Body of pancreas (tissue), 4 donors: ENCODE measurements at regions not wholly inside any gene's neighbourhood (a gene's known extent, or its start where the extent isn't known, plus 50 kb on each side); places are given as distances from the start of the nearest gene placed in this dataset.

Experiments used
- ATAC-seq: fragments of 150-250 bp; one replicate; pipeline ENCODE4 v1.9.1; 2016
- DNase-seq, 4 donors: peaks; one replicate each; pipeline ENCODE4 v3.0.0-alpha.2; 2019
- H3K27ac ChIP-seq, 4 donors: fragments of 200-600 bp; sonication (generic); 1 replicate in 3 of 4; 2 replicates in 1 of 4; pipeline versions ENCODE4 v1.5.1 to v1.6.1; 2016 to 2019; ENCODE audit warnings: mild to moderate bottlenecking in 1 of 4, mixed read lengths in 1 of 4, moderate library complexity in 1 of 4
- H3K27me3 ChIP-seq, 2 donors: fragments of 200-600 bp; sonication (generic); one replicate each; pipeline ENCODE4 v1.6.0; 2016; ENCODE audit warnings: mild to moderate bottlenecking in 1 of 2
- H3K36me3 ChIP-seq, 2 donors: fragments of 200-600 bp; sonication (generic); replicated peaks in 1 of 2; 2 replicates each; pipeline ENCODE4 v1.5.1; 2016; ENCODE audit warnings: low read depth in 2 of 2; ENCODE audit not compliant: insufficient read depth in 1 of 2
- H3K4me1 ChIP-seq: fragments of 200-600 bp; sonication (generic); one replicate; pipeline ENCODE4 v1.6.0; 2016
- H3K4me3 ChIP-seq, 2 donors: fragments of 200-600 bp; sonication (generic); 1 replicate in 1 of 2; 2 replicates in 1 of 2; pipeline ENCODE4 v1.5.1; 2016 to 2019
- H3K9me3 ChIP-seq, 3 donors: fragments of 200-600 bp; sonication (generic); 1 replicate in 2 of 3; 2 replicates in 1 of 3; pipeline ENCODE4 v1.5.1; 2016
- POLR2A ChIP-seq, 3 donors: fragments of 450-650 bp; IDR thresholded peaks; one replicate each; pipeline ENCODE4 v1.6.1; 2016; ENCODE audit warnings: antibody characterized with exemption in 3 of 3, mild to moderate bottlenecking in 2 of 3
- WGBS, 2 donors: methylation state at CpG; one replicate each; pipeline ENCODE4 v1.1.5; 2017; 5-methylcytosine and 5-hydroxymethylcytosine counted together
- intact Hi-C: fragments of 100-400 bp; cut with DNase I; formaldehyde crosslinking; loops from one replicate; pipeline ENCODE4 v1.15.1; 2023
- TF ChIP-seq, protein P1 (sequence below), 7 experiments: fragments of 450-650 bp in 4 of 7; fragments of 200-600 bp in 3 of 7; sonication (generic) in 3 of 7; IDR thresholded peaks; one replicate each; pipeline ENCODE4 v1.5.1; 2016 to 2019; ENCODE audit warnings: antibody characterized with exemption in 7 of 7

DNA sequence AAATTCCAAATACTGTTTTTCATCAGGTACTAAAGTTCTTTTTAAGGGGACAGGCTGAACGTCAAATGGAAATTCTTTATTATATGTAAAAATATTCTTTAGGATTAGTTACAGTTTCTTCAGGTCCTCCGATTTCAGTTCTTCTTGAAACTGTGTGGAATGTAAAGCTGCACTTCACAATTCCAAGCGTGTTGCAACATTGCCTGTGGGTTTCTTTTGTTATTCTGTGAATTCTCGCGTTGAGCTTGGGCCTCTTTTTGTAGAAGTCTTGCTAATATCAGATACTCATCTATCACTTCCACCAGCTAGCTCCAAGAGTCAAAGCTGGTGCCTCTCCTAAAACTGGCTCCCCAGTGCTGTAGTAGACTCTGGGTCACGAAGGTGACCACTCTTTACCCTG is 642.6 kb downstream of the METTL4 start:
- WGBS, 2 donors, result 58 to 66% methylated on average over 6 of the region's 6 CpGs
- ATAC-seq (no peak), DNase-seq (no peak)
- TF ChIP-seq, protein P1, sequence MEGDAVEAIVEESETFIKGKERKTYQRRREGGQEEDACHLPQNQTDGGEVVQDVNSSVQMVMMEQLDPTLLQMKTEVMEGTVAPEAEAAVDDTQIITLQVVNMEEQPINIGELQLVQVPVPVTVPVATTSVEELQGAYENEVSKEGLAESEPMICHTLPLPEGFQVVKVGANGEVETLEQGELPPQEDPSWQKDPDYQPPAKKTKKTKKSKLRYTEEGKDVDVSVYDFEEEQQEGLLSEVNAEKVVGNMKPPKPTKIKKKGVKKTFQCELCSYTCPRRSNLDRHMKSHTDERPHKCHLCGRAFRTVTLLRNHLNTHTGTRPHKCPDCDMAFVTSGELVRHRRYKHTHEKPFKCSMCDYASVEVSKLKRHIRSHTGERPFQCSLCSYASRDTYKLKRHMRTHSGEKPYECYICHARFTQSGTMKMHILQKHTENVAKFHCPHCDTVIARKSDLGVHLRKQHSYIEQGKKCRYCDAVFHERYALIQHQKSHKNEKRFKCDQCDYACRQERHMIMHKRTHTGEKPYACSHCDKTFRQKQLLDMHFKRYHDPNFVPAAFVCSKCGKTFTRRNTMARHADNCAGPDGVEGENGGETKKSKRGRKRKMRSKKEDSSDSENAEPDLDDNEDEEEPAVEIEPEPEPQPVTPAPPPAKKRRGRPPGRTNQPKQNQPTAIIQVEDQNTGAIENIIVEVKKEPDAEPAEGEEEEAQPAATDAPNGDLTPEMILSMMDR (IDR thresholded peaks at IDR 0.05), result no peak
- TF ChIP-seq POLR2A (IDR thresholded peaks at IDR 0.05), result no peak
- no peak overlapping the region for H3K4me3 ChIP-seq
- H3K36me3 ChIP-seq, result no peaks in the 10 kb centered on the region
- intact Hi-C loops, result no loop called here
- no peaks in the 10 kb centered on the region for H3K27me3 ChIP-seq
- H3K9me3 ChIP-seq, result no peaks in the 10 kb centered on the region
- H3K4me1 ChIP-seq, result no peaks in the 10 kb centered on the region
- no peak overlapping the region for H3K27ac ChIP-seq

DNA sequence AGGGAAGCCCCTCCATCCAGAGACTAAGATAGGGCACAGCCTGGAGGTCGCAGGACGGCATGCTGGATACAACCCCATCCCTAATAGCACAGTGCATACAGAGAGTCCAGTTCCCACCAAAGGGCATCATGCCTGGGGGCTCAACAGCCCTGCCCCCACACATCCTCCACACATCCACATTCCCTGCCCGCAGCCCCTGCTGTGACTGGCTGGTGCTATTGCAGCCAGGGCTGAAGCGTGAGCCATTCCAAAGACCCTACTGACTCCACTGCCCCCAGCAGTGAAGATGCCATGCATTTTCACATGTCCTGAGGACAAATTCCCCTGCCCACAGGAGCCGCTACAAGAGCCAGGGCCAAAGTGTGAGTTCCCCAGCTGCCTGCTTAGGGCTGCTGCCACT is 641.6 kb downstream of the METTL4 start:
- WGBS, 2 donors, result 89 to 90% methylated on average over 5 of the region's 5 CpGs
- H3K4me3 ChIP-seq, result no peak overlapping the region
- no peaks in the 10 kb centered on the region for H3K36me3 ChIP-seq
- no peak for DNase-seq
- TF ChIP-seq, protein P1 (IDR thresholded peaks at IDR 0.05), result no peak
- no peak for TF ChIP-seq POLR2A (IDR thresholded peaks at IDR 0.05)
- H3K4me1 ChIP-seq, result no peaks in the 10 kb centered on the region
- H3K27me3 ChIP-seq, result no peaks in the 10 kb centered on the region
- intact Hi-C loops, result no loop called here
- no peak for ATAC-seq
- H3K27ac ChIP-seq, result no peak overlapping the region
- H3K9me3 ChIP-seq, result no peaks in the 10 kb centered on the region

DNA sequence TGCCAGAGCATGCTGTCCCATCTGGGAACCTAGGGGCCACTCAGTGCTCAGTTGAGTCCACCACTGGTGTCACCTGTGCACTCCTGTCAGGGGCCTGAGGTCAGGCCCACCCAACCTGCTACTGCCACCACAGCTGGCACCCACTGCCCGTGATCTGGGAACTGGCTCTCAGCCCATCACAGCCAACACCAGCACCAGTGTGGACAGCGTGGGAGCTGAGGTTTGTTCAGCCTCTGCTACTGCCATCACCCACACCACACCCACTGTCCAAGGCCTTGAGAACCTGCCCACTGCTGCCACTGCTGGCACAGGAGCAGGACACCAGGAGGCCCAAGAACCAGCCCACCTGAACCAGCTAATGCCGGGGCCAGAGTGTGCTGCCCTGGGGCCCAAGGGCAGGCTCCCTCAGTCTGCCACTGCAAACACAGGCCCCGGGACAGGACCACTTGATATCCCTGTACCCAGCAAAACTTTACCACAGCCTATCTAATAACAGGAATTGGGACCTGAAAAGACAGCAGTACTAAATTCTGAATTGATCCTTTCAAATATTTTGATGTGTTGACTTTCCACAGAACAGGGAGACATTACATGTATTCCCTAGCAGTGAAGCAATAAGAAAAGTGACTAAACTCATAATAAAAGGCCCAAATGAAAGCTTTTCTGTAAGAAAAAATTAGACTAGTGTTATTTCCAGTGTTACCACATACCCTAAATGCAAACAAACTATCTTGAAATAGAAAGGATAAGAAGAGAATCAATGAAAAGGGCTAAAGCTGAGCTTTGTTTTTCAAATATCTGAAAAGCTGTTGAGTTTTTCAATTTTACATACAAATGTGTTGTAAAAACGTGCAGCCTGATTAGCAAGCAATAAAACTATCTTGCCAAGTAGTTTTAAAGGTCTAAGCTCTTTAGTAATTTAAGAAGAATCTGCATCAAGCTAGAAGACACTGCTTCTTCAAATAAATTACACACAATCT is 640.7 kb downstream of the METTL4 start:
- Histone ChIP-seq H3K4me1 (no peaks in the 10 kb centered on the region), H3K27ac (no peak overlapping the region), H3K27me3 (no peaks in the 10 kb centered on the region), H3K9me3 (no peaks in the 10 kb centered on the region), H3K36me3 (no peaks in the 10 kb centered on the region), H3K4me3 (no peak overlapping the region)
- intact Hi-C loops, result no loop called here
- DNase-seq, result no peak
- 45 to 46% methylated on average over 3 to 5 of the region's 5 CpGs for WGBS, 2 donors
- ATAC-seq, result no peak
- no peak for TF ChIP-seq POLR2A (IDR thresholded peaks at IDR 0.05)
- TF ChIP-seq, protein P1 (IDR thresholded peaks at IDR 0.05), result no peak

DNA sequence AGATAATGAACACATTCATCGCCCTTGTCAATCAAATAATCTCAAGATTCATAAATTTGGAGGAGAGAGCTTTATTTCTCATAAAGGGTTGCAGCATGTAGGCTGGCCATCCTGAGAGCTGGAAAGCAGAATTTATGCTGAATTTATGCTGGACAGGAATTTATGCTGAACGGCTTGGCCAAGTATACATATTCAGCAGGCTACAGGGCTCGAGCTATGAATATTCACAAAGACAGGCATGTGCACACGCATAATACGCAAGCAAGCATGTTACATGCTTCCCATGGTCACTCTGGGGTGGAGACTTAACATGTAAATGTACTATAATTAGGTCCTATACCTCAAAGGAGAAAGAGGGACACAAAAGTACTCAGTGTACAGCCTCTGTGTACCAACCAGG is 618.8 kb downstream of the METTL4 start:
- intact Hi-C loops, result no loop called here
- 60 to 69% methylated on average over 5 of the region's 5 CpGs for WGBS, 2 donors
- Histone ChIP-seq H3K36me3 (no peaks in the 10 kb centered on the region), H3K9me3 (no peaks in the 10 kb centered on the region), H3K27ac (no peak overlapping the region), H3K4me1 (no peaks in the 10 kb centered on the region), H3K27me3 (no peaks in the 10 kb centered on the region), H3K4me3 (no peak overlapping the region)
- DNase-seq (no peak), ATAC-seq (no peak)
- TF ChIP-seq POLR2A (IDR thresholded peaks at IDR 0.05), result no peak
- TF ChIP-seq, protein P1 (IDR thresholded peaks at IDR 0.05), result no peak
